ENCODE measurements at regions not wholly inside any gene's neighbourhood (a gene's known extent, or its start where the extent isn't known, plus 50 kb on each side); places are given as distances from the start of the nearest gene placed in this dataset.
"Not testable (repeated sequence)": the region's sequence is repeated elsewhere in the genome, so short reads cannot be mapped to it uniquely, and the experiment has no call there.

DNA sequence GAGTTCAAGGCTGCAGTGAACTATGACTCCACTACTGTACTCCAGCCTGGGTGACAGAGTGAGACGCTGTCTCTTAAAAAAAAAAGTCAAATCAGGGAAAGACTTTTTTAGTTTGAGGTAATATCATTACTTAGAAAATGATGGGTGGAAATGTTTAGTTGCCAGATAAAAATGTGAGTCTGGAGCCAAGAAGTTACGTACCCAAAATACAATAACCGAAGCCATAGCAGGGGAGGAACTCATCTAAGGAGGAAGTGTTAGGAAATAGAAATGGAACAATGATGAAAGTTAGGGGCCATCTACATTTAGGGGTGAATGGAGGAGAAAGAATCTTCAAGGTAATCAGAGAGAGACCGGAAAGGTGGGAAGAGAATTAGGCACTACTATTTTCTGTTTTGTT lies 98.8 kb downstream of the DACT1 start:
- Mint-ChIP-seq H3K4me1 (ENCODE audit: low read depth in 2 of 2) (no peaks in the 10 kb centered on the region), H3K36me3 (ENCODE audit: insufficient read depth) (no peaks in the 10 kb centered on the region), H3K27ac (no peak overlapping the region), H3K4me3 (no peak overlapping the region), H3K9me3 (peaks cover 0 to 5% of the 10 kb centered on the region in 2 donors), H3K27me3 (peaks cover 0 to 14% of the 10 kb centered on the region in 2 donors)
- DNase-seq (no peak), ATAC-seq (replicated peaks) (no peak)

DNA sequence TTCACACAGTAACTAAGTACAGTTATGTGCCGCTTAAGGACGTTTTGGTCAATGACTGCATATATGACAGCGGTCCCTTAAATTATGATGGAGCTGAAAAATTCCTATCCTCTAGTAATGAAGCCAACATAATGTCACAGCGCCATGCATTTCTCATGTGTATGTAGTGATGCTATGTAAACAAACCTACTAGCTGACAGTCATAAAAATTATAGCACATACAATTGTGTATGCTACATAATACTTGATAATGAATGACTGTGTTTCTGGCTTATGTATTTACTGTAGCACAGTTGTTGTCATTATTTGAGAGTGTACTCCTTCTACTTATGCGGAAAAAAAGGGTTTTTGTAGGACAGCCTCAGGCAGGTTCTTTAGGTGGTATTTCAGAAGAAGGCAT lies 99.7 kb downstream of the DACT1 start:
- Mint-ChIP-seq H3K36me3 (ENCODE audit: insufficient read depth) (no peaks in the 10 kb centered on the region), H3K4me1 (ENCODE audit: low read depth in 2 of 2) (no peaks in the 10 kb centered on the region), H3K27me3 (peaks cover 0 to 14% of the 10 kb centered on the region in 2 donors), H3K4me3 (no peak overlapping the region), H3K27ac (no peak overlapping the region), H3K9me3 (peaks cover 0 to 5% of the 10 kb centered on the region in 2 donors)
- no peak for ATAC-seq (replicated peaks)
- DNase-seq, result no peak

DNA sequence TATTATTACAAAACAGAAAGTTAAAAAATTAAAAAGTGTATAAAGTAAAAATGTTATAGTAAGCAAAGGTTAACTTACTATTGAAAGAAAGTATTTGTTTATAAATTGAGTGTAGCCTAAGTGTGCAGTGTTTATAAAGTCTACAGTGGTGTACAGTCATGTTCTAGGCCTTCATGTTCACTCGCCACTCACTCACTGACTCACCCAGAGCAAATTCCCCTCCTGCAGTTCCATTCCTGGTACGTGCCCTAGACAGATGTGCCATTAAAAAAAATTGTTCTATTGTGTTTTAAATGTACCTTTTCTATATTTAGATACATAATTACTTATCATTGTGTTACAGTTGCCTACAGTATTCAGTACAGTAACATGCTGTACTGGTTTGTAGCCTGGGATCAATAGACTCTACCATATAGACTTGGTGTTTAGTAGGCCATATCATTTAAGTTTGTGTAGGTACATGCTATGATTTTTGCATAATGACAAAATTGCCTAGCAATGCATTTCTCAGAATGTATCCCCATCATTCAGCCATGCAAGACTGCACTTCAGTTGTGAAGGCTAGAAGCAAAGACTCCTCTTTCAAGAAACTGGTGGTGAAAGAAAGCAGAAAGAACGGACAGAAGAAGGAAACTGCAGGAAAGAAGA lies 100.6 kb downstream of the DACT1 start:
- H3K4me3 Mint-ChIP-seq, result no peak overlapping the region
- H3K9me3 Mint-ChIP-seq, result peaks cover 0 to 5% of the 10 kb centered on the region in 2 donors
- DNase-seq (no peak), ATAC-seq (replicated peaks) (no peak)
- H3K27ac Mint-ChIP-seq, result no peak overlapping the region
- H3K27me3 Mint-ChIP-seq, result peaks cover 0 to 14% of the 10 kb centered on the region in 2 donors
- H3K4me1 Mint-ChIP-seq (ENCODE audit: low read depth in 2 of 2), result no peaks in the 10 kb centered on the region
- no peaks in the 10 kb centered on the region for H3K36me3 Mint-ChIP-seq (ENCODE audit: insufficient read depth)

DNA sequence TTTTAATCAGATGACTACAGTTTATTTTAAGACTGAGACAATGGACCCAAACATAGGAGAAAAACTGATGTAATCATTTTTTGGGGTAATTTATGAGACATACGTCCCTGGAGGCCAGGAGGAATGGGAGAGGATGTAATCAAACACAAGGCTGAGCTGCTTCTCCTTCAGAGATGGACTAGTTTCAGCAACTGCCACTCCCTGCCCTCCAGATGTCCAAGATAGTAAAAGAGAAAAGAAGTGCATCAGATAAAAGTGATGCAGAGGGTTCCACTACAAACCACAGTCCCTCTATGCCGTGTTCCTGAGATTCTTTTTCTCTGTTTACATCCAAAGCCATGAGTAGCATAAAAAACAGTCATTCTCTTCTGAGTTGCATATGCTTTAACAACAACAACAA lies 101.1 kb downstream of the DACT1 start:
- Mint-ChIP-seq H3K27ac (no peak overlapping the region), H3K4me3 (no peak overlapping the region), H3K27me3 (peaks cover 0 to 14% of the 10 kb centered on the region in 2 donors), H3K4me1 (ENCODE audit: low read depth in 2 of 2) (no peaks in the 10 kb centered on the region), H3K9me3 (peaks cover 0 to 5% of the 10 kb centered on the region in 2 donors), H3K36me3 (ENCODE audit: insufficient read depth) (no peaks in the 10 kb centered on the region)
- DNase-seq (no peak), ATAC-seq (replicated peaks) (no peak)

DNA sequence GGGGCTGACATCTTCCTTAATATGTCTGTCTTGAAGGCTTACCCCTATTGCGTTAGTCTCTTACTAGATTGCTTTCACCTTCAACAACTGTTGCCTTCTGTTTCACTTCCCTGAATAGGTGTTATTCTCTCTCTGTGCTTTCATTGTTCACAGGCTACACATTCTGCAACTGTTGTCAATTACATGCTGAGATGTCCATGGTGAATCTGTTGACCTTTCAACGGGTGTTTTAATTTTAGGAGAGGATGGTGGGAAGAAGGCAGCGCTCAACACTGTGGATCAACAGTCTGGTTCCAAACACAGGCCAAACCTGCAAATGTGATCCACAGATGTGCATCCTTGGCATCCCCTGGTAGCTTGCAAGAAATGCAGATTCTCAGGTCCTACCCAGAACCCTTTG lies 101.9 kb downstream of the DACT1 start:
- Mint-ChIP-seq H3K9me3 (peaks cover 0 to 5% of the 10 kb centered on the region in 2 donors), H3K27ac (no peak overlapping the region), H3K36me3 (ENCODE audit: insufficient read depth) (no peaks in the 10 kb centered on the region), H3K4me3 (no peak overlapping the region), H3K4me1 (ENCODE audit: low read depth in 2 of 2) (no peaks in the 10 kb centered on the region), H3K27me3 (peaks cover 0 to 14% of the 10 kb centered on the region in 2 donors)
- DNase-seq, result no peak
- no peak for ATAC-seq (replicated peaks)

DNA sequence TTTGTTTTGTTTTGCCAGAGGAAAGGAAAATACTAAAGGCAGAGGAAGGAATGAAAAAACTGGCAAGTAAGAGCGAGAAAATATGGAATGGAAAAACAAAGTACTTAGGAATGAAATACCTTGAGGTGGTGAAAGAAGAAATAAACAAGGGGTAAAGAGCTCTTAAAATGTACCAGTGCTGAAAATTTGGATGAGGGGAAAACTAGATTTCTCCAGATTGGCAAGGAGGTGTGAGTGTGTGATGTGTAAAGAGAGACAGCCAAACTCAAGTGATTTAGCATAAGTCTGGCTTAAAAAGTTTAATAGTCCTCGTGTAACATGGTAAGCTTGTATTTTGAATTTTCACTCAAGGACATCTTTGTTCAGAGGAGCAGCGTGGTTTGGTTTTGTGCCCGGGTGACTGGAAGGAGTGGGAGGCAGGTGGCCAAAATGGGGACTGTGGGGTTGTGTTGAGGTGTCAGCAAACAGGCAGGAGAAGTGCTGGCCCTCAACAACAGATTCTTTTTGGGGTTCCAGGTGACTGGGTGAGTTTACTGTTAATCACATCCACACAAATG lies 102.7 kb downstream of the DACT1 start:
- peaks cover 0 to 5% of the 10 kb centered on the region in 2 donors for H3K9me3 Mint-ChIP-seq
- no peak overlapping the region for H3K27ac Mint-ChIP-seq

DNA sequence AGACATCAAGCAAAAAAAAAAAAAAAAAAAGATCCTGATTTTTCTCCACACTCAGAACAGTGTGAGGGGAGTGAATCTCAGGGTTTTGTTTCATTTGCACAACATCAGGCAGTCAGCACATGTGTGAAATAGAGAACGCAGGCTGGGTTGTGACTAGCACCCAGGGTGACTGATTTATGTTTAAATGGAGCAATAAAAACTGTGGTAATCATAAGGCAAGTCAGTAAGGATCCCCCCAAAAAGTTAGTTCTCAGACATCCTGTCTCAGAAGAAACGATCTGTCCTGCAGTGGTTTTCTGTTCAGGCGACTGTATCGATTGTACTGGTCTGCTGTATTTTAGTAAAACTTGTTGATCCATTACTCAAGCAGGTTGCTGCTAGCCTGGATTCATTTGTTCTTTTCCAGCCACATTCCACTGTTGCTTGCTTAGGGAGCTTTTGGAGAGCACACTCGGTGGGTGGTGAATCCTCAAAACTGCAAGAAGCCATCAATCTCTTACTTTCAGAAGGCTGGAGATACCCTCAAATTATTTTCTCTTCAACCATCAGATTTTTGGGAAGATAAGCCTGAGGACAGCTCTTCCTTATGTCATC lies 107.1 kb downstream of the DACT1 start:
- Mint-ChIP-seq H3K36me3 (ENCODE audit: insufficient read depth) (no peaks in the 10 kb centered on the region), H3K27ac (no peak overlapping the region), H3K9me3 (no peaks in the 10 kb centered on the region), H3K4me3 (no peak overlapping the region), H3K27me3 (no peaks in the 10 kb centered on the region), H3K4me1 (ENCODE audit: low read depth in 2 of 2) (peaks cover 0 to 7% of the 10 kb centered on the region in 2 donors)
- ATAC-seq (replicated peaks) (no peak), DNase-seq (no peak)

More for the DNA sequence above, 102.7 kb downstream of the DACT1 start:
- ATAC-seq (replicated peaks) (no peak), DNase-seq (no peak)
- no peaks in the 10 kb centered on the region for H3K36me3 Mint-ChIP-seq (ENCODE audit: insufficient read depth)
- no peak overlapping the region for H3K4me3 Mint-ChIP-seq
- H3K27me3 Mint-ChIP-seq, result peaks cover 0 to 12% of the 10 kb centered on the region in 2 donors
- H3K4me1 Mint-ChIP-seq (ENCODE audit: low read depth in 2 of 2), result no peaks in the 10 kb centered on the region

DNA sequence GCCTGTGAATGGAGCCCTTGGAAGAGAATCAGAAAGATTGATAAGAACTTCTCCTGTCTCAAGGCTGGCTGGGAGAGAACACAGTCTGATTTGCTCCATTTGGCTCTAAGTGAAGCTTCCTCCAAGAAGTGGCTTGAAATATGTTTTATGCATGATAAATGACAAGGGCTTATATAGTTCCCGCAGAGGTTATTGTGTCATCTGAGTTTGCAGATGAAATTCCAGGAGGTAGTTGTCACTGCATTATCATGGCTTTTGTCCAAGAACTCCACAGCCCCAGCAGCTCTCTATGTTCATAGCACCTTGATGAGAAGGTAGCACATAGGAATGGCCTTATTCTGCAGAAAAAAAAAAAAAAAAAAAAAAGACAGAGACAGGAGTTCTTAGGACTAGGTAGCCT lies 108.5 kb downstream of the DACT1 start:
- Mint-ChIP-seq H3K4me3 (no peak overlapping the region), H3K4me1 (ENCODE audit: low read depth in 2 of 2) (peaks cover 0 to 7% of the 10 kb centered on the region in 2 donors), H3K27me3 (no peaks in the 10 kb centered on the region), H3K9me3 (no peaks in the 10 kb centered on the region), H3K36me3 (ENCODE audit: insufficient read depth) (no peaks in the 10 kb centered on the region), H3K27ac (no peak overlapping the region)
- no peak for ATAC-seq (replicated peaks)
- no peak for DNase-seq

DNA sequence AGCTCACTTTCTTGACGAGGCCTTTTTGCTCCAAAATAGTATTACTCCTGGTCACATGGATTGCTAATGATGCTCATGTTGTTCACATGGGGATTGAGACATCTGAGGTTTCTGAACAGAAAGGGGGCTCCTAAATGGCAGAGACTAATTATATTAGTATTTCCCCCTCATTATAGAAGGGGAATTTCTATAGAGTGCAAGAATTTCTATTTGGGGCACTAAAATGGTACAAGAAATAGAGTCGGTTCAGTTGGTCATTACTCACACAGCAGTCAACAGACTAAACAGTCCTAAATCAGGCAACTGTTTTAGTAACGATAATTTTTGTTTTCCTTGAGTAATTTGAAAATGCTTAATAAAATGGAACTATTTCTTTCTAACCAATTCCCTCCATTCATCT lies 108.9 kb downstream of the DACT1 start:
- H3K4me3 Mint-ChIP-seq, result no peak overlapping the region
- ATAC-seq (replicated peaks), result no peak
- no peaks in the 10 kb centered on the region for H3K36me3 Mint-ChIP-seq (ENCODE audit: insufficient read depth)
- no peaks in the 10 kb centered on the region for H3K27me3 Mint-ChIP-seq
- no peak overlapping the region for H3K27ac Mint-ChIP-seq
- DNase-seq, result no peak
- no peaks in the 10 kb centered on the region for H3K9me3 Mint-ChIP-seq
- peaks cover 0 to 7% of the 10 kb centered on the region in 2 donors for H3K4me1 Mint-ChIP-seq (ENCODE audit: low read depth in 2 of 2)

DNA sequence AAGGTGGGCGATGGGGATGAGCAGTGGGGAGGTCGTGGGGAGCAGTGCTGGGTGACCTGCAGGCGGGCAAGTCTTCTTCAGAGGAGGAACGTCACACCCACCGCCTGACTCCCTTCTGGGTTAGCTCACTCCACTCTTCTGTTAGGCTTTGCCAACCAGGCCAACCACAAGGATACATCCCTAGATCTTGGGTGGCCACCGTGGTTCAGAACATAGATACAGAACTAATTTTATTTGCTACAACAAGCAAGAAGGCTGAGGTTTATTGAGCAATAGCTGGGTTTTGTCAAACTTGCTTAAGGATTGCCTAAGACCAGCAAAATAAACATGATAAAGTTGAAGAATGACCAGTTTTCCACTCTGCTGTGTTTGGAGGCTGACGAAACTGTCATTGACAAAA lies 109.4 kb downstream of the DACT1 start:
- Mint-ChIP-seq H3K9me3 (no peaks in the 10 kb centered on the region), H3K27me3 (no peaks in the 10 kb centered on the region), H3K4me1 (ENCODE audit: low read depth in 2 of 2) (peaks cover 0 to 7% of the 10 kb centered on the region in 2 donors), H3K4me3 (no peak overlapping the region), H3K36me3 (ENCODE audit: insufficient read depth) (no peaks in the 10 kb centered on the region), H3K27ac (no peak overlapping the region)
- DNase-seq (no peak), ATAC-seq (replicated peaks) (no peak)

DNA sequence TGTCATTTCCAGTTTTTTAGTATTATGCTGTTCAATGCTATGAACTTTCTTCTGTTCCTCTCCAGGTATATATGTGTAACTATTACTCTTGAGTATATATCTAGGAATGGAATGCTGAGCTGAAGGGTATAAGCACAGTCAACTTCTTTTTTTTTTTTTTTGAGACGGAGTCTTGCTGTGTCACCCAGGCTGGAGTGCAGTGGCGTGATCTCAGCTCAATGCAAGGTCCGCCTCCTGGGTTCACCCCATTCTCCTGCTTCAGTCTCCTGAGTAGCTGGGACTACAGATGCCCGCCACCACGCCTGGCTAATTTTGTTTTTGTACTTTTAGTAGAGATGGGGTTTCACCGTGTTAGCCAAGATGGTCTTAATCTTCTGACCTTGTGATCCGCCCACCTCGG lies 110.5 kb downstream of the DACT1 start:
- H3K9me3 Mint-ChIP-seq; DNase-seq; H3K4me3 Mint-ChIP-seq; H3K27ac Mint-ChIP-seq; H3K4me1 Mint-ChIP-seq (ENCODE audit: low read depth in 2 of 2); ATAC-seq (replicated peaks); H3K27me3 Mint-ChIP-seq; H3K36me3 Mint-ChIP-seq (ENCODE audit: insufficient read depth): not testable (repeated sequence)

DNA sequence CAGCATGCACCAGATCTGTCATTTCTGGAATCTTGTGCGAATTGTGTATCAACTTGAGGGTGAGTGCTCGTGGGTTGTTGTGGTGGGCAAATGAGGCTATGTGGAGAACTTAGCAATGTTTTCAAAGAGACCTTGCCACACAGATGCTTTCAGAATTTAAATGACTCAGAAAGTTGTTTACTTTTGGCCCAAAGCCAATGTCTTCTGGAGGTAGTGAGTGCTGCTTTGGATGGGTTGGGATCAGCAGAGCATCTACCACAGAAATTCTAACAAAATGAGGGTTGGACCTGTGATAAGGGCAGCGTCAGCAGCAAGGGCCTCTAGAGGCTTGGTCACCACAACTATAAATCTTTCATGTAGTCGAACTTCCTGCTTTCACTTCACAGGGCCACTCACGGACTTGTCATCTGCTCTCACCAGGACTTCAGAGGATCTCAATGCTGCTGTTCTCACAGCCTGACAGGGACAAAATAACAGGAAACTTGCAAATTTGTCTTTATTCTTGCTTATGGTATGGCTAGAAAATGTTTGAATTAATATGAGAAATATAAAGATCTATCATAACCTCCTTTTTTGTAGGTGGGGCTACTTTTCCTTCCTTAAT lies 111.4 kb downstream of the DACT1 start:
- DNase-seq, result no peak
- Mint-ChIP-seq H3K4me1 (ENCODE audit: low read depth in 2 of 2) (peaks cover 0 to 7% of the 10 kb centered on the region in 2 donors), H3K9me3 (no peaks in the 10 kb centered on the region), H3K27me3 (no peaks in the 10 kb centered on the region), H3K36me3 (ENCODE audit: insufficient read depth) (no peaks in the 10 kb centered on the region), H3K4me3 (no peak overlapping the region), H3K27ac (no peak overlapping the region)
- no peak for ATAC-seq (replicated peaks)

DNA sequence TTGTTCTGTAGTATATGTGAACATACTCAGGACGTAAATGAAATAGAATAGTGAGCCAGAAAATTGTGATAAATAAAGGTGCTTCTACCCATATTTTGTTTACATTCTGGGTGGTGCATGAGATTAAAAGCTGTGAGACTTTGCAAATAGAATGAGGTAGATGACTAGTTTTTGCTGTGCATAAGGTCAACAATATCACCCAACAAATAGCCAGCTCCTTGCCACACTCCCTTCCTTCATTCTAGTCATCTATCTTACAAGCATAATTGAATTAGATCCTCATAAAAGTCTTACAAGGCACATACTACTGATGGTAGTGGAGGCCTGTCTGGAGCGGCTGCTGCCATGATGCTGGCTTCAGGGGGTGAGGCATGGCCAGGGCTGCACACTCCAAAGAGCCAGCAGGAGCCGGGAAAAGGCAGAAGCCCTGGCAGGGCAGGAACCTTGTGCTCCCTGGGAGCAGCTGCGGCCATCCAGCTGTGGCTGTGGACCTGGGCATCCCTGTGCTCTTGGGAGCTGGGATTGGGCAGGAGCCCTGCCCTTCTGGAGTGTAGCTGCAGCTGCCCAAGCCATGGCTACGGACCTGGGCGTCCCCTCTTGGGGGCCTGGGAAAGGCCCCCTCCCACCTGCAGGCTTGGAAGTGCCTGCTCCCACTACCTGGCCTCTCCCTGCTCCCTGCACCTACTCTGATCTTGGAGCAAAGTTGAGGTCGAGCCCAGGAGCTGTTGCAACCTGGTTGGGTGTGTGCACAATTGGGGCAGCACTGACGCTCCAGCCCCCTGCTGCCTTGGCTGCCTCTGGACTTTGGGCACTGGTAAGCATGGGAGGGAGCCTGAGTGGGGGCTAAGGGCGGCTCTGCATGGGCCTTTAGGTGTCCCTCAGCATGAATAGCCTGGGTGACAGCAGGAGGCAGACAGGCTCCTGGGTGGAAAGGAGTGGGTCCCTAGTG lies 112.8 kb downstream of the DACT1 start:
- Mint-ChIP-seq H3K27ac (no peak overlapping the region), H3K4me1 (ENCODE audit: low read depth in 2 of 2) (peaks cover 0 to 7% of the 10 kb centered on the region in 2 donors), H3K4me3 (no peak overlapping the region), H3K9me3 (no peaks in the 10 kb centered on the region), H3K27me3 (no peaks in the 10 kb centered on the region), H3K36me3 (ENCODE audit: insufficient read depth) (no peaks in the 10 kb centered on the region)
- ATAC-seq (replicated peaks), result no peak
- DNase-seq, result no peak

Data from effector memory CD8-positive, alpha-beta T cell (primary cell).